DMS53 (cell line): ENCODE measurements at regions not wholly inside any gene's neighbourhood (a gene's known extent, or its start where the extent isn't known, plus 50 kb on each side); places are given as distances from the start of the nearest gene placed in this dataset.
"Not testable (repeated sequence)": the region's sequence is repeated elsewhere in the genome, so short reads cannot be mapped to it uniquely, and the experiment has no call there.

Experiments used
- DNase-seq: peaks from one replicate; lab custom pipeline; 2025; lab: John Stamatoyannopoulos, UW

DNA sequence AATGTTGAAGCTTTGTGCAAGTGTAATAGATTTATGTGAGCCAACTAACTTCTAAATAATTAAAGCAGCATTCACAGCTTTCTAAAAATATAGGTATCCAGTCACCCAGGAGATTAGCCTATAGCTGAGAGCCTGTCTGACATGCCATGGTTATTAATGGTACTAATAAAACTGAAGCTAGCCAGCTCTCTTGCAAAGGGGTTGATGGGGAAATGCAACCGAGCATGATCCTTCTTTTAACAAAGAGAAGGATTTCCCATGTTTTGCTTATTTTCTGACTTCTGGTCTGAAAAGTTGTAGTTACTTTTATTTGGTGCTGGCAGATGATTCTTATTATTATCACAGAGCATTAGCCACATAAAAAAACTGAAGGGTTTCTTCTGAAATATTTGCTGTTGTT is 488.7 kb upstream of the CYLC2 start:
- no peak for DNase-seq

DNA sequence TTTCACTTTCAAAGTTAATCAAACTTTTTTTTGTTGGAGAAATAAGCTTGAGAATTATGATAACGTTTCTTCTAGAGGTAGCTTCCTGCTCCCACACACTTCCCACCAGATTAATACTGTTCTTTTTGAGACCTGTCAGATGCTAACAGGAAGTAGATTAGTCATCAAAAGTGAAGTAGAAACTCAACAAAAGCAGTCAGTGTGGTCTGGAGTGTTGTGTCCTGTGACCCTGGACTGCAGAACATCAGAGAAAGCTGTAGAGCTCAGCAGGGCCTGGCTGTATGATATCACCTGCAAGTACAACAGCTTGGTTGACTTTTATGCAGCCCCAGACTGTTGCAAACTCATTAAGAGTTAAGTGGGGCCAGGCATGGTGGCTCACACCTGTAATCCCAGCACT is 495.7 kb upstream of the CYLC2 start:
- DNase-seq = peak; percentile 63

DNA sequence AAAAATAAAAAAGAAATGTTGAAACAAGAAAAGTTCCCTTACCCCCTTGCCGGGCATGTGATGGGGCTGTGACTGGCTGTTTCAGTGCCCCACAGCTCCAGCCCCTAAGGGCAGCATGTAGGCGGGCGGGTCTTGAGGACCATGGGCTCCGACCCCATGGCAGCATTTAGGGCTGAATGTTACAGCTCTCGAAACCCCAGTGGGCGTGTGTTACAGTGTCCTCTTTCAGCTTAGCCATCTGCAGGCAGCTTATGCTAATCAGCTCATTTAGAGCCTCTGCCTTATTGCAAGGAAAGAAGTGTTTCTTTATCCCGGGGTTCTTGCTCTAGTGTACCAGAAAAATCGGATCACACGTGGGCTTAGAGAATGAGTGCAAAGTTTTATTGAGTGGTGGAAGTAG is 497.4 kb upstream of the CYLC2 start:
- DNase-seq = no peak

DNA sequence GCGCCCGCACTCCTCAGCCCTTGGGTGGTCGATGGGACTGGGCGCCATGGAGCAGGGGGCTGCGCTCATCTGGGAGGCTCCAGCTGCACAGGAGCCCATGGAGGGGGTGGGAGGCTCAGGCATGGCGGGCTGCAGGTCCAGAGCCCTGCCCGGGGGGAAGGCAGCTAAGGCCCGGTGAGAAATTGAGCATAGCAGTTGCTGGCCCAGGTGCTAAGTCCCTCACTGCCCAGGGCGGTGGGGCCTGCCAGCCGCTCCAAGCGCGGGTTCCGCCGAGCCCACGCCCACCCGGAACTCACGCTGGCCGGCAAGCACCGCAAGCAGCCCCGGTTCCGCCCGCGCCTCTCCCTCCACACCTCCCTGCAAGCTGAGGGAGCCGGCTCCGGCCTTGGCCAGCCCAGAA is 508.2 kb upstream of the CYLC2 start:
- not testable (repeated sequence) for DNase-seq

DNA sequence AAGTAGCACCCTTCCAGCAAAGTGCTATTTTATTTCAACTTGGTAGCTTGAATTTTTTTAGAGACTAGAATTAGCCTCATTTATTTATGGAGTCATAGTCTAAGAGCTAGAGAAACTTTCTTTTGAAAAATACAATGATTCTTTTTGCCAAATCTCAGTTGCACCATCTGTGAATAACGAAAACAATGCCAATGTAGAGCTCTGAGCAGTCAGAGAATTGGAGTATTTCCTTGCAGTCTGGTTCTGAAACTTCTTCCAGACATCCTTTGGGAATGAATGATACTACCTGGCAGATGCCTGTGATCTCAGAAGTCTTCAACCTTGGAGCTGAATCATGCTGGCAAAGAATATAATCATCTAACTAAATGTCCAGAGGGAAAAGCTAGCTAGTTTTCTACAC is 511.5 kb upstream of the CYLC2 start:
- no peak for DNase-seq

DNA sequence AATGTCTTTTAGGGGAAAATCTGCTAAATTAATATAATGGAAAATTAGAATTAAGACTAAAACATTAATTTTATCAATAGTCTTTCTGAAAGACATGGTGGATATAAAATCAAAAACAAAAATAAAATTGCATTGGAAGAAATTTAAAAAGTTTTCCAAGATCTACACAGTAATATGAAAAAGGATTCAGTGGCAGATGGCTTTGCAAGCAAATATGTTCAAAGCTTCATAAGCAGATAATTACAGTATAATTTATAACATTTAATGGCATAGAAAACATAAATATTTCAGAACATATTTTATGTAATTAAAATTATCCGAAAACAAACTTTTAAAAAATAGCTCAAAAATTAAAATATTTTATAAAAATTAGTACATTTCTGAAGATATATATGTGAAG is 512.4 kb upstream of the CYLC2 start:
- no peak for DNase-seq

DNA sequence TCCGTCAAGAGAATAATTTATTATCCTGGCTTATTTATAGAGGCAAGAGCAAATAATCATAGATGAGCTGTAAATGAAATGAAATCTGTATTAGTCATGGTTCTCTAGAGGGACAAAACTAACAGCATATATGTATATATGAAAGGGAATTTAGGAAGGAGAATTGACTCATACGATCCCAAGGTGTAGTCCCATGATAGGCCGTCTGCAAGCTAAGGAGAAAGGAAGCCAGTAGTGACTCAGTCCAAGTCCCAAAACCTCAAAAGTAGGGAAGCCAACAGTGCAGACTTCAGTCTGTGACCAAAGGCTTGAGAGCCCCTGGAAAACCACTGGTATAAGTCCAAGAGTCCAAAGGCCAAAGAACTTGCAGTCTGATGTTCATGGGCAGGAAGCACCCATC is 515.9 kb upstream of the CYLC2 start:
- no peak for DNase-seq

DNA sequence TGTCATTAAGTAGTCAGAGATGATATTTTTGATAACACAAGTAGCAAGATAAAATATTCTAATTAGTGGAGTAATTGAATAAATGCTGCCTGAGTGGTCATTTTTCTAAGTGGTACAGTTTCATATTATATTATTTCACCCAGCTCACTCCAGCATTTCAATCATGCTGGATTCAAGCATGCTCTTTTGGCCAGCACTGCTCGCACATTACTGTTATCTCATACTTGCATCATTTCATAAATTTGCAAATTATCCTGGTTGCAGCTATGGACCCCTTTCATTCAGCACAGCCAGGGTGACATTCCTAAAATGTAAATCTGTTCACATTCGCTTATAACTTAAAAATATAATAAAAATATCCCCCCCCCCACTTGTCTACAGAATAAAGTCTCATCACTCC is 520.8 kb upstream of the CYLC2 start:
- no peak for DNase-seq

DNA sequence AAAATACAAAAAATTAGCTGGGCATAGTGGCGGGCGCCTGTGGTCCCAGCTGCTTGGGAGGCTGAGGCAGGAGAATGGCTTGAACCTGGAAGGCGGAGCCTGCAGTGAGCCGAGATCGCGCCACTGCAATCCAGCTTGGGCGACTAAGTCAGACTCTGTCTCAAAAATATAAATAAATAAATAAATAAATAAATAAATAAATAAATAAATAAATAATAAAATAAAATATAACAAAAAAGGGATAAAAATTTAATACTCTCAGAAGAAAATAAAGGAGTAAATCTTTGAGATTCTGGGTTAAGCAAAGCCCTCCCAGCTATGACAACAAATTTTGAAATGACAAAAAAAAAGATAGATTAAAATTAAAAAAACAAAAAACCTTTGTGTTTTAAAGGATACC is 525.7 kb upstream of the CYLC2 start:
- not testable (repeated sequence) for DNase-seq

DNA sequence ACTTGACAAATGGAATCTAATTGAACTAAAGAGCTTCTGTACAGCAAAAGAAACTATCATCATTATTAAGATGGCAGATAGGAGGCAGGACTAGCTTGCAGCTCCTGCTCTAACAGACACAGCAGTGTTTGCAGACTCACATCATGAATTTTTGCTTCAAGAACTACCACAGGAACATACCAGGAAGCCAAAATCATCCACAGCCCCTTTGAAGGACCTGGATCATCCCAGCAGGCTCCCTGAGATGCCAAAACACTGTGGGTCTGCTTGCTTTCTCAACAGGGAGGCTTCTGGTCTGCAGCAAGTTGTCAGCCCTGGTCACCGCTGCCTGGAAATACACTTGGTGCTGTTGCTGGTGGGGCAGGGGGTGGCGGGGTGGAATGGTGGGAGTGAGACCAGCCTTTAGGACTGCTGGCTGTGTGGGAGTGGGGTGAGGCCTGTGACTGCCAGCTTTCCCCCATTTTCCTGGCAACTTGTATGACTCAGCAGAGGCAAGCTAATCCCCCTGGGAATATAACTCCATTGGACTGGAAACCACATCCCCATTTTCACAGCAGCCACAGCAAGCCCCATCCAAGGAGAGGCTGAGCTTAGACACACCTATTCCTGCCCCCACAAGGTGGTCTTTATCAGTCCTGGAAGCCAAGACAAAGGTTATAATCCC is 533.8 kb upstream of the CYLC2 start:
- no peak for DNase-seq

DNA sequence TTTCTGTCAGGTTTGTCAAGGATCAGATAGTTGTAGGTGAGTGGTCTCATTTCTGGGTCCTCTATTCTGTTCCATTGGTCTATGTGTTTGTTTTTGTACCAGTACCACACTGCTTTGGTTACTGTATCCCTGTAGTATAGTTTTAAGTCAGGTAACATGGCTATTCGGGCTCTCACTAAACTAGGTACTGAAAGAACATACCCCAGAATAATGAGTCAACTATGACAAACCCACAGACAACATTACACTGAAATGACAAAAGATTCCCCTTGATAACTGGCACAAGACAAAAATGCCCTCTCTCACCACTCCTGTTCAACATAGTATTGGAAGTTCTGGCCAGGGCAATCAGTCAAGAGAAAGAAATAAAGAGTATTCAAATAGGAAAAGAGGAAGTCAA is 535.3 kb upstream of the CYLC2 start:
- no peak for DNase-seq

DNA sequence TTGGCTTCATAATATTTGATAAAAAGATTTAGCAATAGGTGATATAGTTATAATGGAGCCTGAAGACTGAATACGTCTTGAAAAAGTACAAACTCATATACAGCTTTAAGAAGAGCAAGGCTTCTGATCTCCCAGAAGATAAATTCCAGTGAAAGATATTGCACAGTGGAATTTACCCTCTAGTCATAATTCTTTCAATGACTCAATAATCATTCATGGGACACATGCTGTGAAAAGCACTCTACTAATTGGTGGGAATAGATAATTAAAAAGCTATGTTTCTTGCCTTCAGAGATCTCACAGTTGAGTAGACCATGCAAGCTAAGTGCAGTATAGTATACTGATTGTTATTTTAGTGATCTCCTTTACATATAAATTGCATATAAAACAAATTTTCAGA is 538.6 kb upstream of the CYLC2 start:
- DNase-seq = no peak

DNA sequence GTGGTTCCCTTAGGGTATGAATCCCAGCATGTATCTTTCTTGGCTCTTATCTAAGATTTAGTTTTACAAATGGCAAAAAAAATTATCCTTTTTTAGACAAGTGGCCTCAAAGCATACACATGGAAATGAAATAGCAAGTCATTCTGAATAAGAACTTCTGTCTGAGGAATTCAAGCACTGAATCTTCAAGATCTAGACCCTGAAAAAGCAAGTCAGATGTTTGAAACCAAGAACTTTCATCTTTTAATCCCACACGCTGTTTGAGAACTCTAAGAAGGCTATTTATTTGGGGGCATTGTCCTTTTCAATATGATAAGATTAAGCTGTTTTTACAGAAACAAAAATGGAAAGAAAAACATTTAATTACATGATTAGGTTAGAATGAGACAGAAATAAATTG is 549.2 kb upstream of the CYLC2 start:
- DNase-seq = no peak

DNA sequence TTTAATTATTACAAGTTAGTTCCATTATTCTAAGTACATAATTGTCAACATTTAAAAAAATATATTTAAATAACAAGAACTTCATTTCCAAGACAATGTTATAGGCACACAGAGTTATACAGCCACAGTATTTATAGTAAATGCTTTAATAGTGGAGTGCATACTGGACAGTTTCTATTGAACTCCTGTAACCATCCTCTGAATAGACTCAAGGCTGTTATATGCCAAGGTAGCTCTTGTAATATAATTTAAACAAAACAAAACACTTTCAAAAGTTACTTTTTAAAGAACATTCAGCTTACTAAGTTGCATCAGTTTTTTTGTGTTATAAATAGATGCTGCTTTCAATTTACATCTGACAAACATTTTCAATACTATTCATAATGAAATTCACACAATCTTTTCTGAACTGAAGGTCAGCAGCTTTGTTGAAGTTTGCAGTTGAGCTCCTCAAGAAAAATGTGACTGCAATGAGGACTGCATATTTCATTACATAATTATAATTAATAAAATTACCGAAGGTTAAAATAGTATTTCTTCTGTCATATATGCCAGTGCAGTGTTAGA is 549.9 kb upstream of the CYLC2 start:
- DNase-seq = no peak

DNA sequence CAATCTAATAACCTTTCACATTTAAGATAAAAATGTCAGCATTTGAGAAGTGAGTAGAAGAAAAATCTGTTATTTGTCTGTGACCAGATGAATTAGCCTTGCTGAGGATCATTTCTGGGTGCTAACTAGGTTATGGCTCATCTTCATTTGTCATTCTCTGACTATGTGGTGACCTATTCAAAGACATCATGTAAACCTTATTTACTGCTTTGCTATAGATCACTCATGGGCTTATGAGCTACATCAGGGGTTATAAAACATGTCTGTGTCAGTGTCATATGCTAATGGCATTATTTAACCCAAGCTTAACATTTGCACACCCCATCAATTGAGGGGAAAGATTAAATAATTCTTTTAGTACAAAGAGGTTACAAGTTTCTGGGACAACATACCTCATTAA is 555.5 kb upstream of the CYLC2 start:
- DNase-seq = no peak

DNA sequence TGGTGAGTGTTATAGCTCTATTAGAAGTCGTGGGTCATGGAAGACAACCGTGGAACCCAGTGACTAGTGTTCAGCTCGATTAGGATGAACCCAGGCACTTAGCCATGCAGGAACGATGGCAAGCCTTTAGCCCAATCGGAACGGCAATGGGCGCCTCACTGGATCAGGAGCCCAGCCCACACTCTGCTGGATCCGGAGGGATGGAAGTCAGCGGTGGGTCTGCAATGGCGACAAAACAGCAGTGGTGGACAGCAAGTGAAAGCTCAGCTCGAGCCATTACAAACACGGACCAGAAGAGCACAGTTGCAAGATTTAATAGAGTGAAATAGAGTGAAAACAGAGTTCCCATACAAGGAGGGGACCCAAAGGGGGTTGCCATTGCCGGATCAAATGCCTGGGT is 558.5 kb upstream of the CYLC2 start:
- DNase-seq = not testable (repeated sequence)

DNA sequence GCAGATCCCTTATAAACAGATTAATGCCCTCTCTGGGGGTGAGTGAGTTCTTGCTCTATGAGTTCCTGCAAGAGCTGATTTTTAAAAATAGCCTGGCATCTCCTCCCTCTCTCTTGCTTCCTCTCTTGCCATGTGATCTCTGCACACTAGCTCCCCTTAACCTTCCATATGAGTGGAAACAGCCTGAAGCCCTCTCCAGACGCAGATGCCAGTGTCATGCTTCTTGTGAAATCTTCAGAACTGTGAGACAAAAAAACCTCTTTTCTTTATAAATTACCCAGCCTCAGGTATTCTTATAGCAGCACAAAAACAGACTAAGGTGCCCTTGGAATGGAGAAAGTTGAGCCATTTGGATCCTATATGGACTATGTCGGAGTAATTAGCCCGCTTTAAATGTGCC is 559.7 kb upstream of the CYLC2 start:
- DNase-seq = no peak

DNA sequence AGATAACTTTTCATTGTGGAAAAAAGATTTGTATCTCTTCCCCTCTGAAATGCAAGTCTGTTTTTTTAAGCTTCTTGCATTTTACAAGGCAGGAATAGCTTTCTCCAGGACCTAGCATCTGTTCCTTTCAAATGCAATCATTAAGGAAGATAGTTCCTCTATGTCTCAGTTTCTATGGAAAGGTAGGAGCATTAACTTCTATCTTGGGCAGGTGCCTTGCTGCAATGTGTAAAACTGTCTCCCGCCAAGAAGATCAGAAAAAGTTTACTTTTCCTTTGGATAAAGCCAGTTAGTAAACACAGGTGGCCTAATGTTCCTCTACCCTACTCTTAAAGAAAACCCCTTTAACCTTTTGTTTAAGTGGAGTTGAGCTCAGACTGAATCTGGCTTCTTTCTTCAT is 560.6 kb upstream of the CYLC2 start:
- DNase-seq = no peak

DNA sequence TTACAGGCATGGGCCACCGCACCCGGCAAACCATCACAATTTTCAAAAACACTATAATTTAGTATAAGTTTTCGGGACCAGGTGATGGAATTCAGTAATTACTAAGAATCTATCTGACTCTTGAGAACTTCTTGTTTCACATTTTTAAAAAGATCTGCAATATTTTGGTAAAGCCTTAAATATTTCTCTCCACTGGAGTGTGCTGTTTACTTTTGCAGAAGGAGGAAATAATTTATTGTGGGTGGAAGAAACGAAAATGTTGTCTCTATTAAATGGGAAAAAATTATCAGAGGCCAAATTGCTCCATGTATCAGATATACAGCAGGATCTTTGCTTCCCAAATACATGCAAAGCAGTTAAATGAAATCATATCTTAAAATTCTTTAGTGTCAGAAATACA is 566.8 kb upstream of the CYLC2 start:
- DNase-seq = no peak

DNA sequence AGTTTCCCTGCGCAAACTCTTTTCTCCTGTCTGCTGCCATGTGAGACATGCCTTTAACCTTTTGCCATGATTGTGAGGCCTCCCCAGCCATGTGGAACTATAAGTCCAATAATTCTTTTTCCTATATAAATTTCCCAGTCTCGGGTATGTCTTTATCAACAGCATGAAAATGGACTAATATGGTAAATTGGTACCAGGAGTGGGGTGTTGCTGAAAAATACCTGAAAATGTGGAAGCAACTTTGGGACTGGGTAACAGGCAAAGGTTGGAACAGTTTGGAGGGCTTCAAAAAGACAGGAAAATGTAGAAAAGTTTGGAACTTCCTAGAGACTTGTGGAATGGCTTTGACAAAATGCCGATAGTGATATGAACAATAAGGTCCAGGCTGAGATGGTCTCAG is 578.9 kb upstream of the CYLC2 start:
- DNase-seq = not testable (repeated sequence)

DNA sequence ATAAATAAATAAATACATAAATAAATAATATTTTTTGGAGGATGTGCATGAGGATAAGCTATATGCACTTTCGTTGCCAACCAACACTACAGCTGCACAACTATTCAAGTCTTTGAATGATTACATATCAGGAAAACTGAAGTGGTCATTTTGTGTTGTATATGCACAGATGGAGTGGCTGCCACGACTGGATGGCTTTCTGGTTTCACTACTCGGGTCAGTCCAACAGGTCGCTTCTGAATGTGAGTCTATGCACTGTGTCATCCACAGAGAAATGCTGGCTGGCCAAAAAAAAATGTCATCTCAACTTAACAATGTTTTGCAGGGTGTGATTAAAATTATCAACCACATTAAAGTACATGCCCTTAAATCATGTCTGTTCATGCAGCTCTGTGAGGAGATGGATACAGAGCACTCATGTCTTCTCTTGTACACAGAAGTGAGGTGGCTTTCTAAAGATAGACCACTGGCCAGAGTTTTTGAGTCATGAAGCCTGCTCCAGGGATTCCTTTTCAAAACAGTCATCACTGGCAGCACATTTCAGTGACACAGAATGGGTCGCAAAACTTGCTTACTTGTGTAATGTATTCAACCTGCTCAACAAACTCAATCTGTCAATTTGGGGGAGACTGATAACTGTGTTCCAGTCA is 589.8 kb upstream of the CYLC2 start:
- no peak for DNase-seq

DNA sequence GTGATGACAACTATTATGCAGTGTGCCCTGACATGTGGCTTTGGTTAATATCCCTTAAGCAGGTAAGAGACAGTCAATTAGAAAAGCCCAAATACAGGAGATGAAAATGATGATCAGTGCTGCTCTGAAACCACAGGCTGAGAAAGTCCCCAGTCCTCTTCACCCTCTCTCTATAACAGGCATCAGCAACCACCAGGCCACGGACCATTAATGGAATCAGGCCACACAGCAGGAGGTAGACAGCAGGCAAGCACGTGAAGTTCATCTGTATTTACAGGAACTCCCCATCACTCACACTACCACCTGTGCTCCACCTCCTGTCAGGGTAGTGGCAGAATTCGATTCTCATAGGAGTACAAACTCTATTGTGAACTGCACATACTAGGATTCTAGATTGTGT is 591.6 kb upstream of the CYLC2 start:
- DNase-seq = no peak

DNA sequence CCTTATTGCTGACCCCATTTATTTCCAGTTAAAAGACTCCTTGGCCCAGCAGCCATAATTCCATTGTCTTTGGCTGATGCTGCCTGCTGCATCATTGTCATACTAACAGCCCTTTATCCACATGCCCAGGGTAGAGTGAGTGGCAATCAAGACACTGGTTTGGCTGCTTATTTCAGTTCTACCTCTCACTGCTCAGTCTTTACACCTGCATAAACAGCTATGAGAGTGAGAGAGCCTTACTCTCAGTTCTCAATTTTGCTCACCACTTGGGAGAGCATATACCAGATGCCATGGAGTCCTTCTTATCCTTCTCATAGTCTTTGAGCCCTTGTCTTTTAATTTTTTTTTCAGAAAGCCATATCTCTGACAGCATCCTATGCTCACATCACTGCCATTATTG is 596.9 kb upstream of the CYLC2 start:
- no peak for DNase-seq

DNA sequence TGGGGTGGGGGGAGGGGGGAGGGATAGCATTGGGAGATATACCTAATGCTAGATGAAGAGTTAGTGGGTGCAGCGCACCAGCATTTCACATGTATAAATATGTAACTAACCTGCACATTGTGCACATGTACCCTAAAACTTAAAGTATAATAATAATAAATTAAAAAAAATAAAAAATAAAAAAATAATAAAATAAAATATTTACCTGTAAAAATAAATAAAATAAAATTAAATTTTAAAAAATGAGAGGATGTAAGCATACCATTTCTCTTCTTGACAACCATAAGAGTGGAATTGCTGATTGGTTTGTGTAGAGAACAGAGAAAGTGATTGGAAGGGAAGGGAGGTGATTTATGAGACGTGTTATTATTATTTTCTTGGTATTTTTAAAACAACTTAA is 609.5 kb upstream of the CYLC2 start:
- DNase-seq = not testable (repeated sequence)
